HEK293T (cell line): ENCODE measurements at regions not wholly inside any gene's neighbourhood (a gene's known extent, or its start where the extent isn't known, plus 50 kb on each side); places are given as distances from the start of the nearest gene placed in this dataset.

Experiments
- BHLHE40 ChIP-seq: fragments of 450-650 bp; IDR thresholded peaks from 2 replicates; pipeline ENCODE4 v1.6.1; 2016; ENCODE audit warnings: mild to moderate bottlenecking, moderate library complexity, borderline replicate concordance
- FOXM1 ChIP-seq: fragments of 450-650 bp; IDR thresholded peaks from 2 replicates; pipeline ENCODE4 v1.6.1; 2017; ENCODE audit warnings: mild to moderate bottlenecking, borderline replicate concordance
- HDGF ChIP-seq: fragments of 450-650 bp; IDR thresholded peaks from 2 replicates; pipeline ENCODE4 v1.6.1; 2017; ENCODE audit warnings: antibody characterized with exemption, borderline replicate concordance
- NFRKB ChIP-seq: fragments of 450-650 bp; IDR thresholded peaks from 2 replicates; pipeline ENCODE4 v1.6.1; 2016; ENCODE audit warnings: mild to moderate bottlenecking, moderate library complexity
- PKNOX1 ChIP-seq: fragments of 450-650 bp; IDR thresholded peaks from 2 replicates; pipeline ENCODE4 v1.6.1; 2016
- SP1 ChIP-seq: fragments of 450-650 bp; IDR thresholded peaks from 2 replicates; pipeline ENCODE4 v1.6.1; 2017
- SUZ12 ChIP-seq: fragments of 450-650 bp; IDR thresholded peaks from 2 replicates; pipeline ENCODE4 v1.6.1; 2016; ENCODE audit warnings: mild to moderate bottlenecking
- ZNF384 ChIP-seq: fragments of 450-650 bp; IDR thresholded peaks from 2 replicates; pipeline ENCODE4 v1.6.1; 2016

GRCh38 chr1:201716742-201717135 is 112.2 kb upstream of the IPO9 start:
- TF ChIP-seq FOXM1 (no peak), SUZ12 (no peak), SP1 (no peak), HDGF (no peak), NFRKB (no peak), ZNF384 (no peak), PKNOX1 (no peak), BHLHE40 (no peak)
